Mucosa of descending colon (tissue), 3 donors: ENCODE measurements at regions not wholly inside any gene's neighbourhood (a gene's known extent, or its start where the extent isn't known, plus 50 kb on each side); places are given as distances from the start of the nearest gene placed in this dataset.
"Not testable (repeated sequence)": the region's sequence is repeated elsewhere in the genome, so short reads cannot be mapped to it uniquely, and the experiment has no call there.

Source experiments
- ATAC-seq: fragments of 200-7000 bp; cut with Tn5 transposase; one replicate; pipeline ENCODE4 v1.9.1; 2020; ENCODE audit warnings: mild to moderate bottlenecking, moderate library complexity
- DNase-seq, 3 donors: peaks; one replicate each; pipeline ENCODE4 v3.0.0-alpha.2; 2020
- H3K36me3 ChIP-seq: fragments of 200-600 bp; one replicate; pipeline ENCODE4 v1.8.0; 2021; ENCODE audit warnings: low read depth, mild to moderate bottlenecking
- H3K4me1 ChIP-seq: fragments of 200-600 bp; one replicate; pipeline ENCODE4 v1.8.0; 2021; ENCODE audit warnings: low read depth, mild to moderate bottlenecking
- H3K4me3 ChIP-seq: fragments of 200-600 bp; one replicate; pipeline ENCODE4 v1.8.0; 2021; ENCODE audit warnings: mild to moderate bottlenecking
- H3K9me3 ChIP-seq: fragments of 200-600 bp; one replicate; pipeline ENCODE4 v1.8.0; 2021; ENCODE audit warnings: mild to moderate bottlenecking
- intact Hi-C, 2 donors: fragments of 100-400 bp; cut with DNase I in 1 of 2; cut with micrococcal nuclease in 1 of 2; formaldehyde crosslinking; loops; one replicate each; pipeline versions ENCODE4 v1.11.0 to v1.11.1; 2022; cut with DNase I, micrococcal nuclease
- TF ChIP-seq, protein P1 (sequence below): fragments of 200-600 bp; IDR thresholded peaks from one replicate; pipeline ENCODE4 v1.8.0; 2022; ENCODE audit warnings: antibody characterized with exemption, mild to moderate bottlenecking
- donor health status: DM: no; HTN: no; CAD: no; lungs with moderate emphysema.
- donor health status: DM: no; HTN: no; CAD: no.
- donor health status: DM: no; HTN: yes; CAD: no.

DNA sequence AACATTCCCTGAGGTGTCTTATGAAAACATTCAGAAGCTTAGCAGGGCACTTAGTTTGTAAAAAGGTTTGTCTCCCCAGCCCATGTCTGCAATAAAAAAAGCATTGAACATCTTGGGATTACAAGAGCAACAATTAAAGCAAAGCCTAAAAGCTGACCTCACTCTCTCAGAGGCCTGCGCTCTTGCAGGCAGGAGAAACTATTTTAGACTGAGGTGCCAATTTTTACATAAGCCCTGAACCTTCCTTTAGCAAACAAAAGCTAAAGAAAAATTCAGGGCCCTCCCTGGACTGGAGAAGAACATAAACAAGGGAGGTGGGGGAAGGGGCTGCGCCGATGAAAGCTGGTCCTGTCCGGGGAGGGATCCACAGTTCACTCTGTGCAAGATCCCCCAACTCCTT lies 312.7 kb upstream of the RNF32 start:
- Histone ChIP-seq H3K9me3 (no peaks in the 10 kb centered on the region), H3K36me3 (no peaks in the 10 kb centered on the region), H3K4me3 (no peak overlapping the region), H3K4me1 (no peaks in the 10 kb centered on the region)
- TF ChIP-seq, protein P1, sequence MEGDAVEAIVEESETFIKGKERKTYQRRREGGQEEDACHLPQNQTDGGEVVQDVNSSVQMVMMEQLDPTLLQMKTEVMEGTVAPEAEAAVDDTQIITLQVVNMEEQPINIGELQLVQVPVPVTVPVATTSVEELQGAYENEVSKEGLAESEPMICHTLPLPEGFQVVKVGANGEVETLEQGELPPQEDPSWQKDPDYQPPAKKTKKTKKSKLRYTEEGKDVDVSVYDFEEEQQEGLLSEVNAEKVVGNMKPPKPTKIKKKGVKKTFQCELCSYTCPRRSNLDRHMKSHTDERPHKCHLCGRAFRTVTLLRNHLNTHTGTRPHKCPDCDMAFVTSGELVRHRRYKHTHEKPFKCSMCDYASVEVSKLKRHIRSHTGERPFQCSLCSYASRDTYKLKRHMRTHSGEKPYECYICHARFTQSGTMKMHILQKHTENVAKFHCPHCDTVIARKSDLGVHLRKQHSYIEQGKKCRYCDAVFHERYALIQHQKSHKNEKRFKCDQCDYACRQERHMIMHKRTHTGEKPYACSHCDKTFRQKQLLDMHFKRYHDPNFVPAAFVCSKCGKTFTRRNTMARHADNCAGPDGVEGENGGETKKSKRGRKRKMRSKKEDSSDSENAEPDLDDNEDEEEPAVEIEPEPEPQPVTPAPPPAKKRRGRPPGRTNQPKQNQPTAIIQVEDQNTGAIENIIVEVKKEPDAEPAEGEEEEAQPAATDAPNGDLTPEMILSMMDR: no peak
- DNase-seq (no peak), ATAC-seq (no peak)
- intact Hi-C loops: no loop called here

DNA sequence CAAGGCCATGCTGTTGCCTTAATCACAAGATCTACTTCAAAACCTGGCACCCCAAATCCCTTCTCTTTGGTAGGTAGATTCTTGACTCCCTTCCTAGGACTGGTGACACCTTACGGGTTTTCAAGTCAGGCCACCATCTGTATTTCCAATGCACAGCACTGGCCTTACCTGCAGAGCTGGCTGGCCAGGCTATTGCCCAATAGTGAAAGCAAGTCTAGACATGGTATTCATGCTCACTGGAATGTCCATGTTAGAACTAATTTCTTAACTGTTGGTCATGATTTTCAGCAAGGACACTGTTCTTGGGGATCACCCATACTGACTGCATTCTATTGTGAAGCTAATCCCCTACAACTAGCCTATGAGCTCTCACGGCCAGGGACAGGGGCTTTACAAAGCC lies 313.1 kb upstream of the RNF32 start:
- DNase-seq (no peak), ATAC-seq (no peak)
- H3K4me3 ChIP-seq: no peak overlapping the region
- no peaks in the 10 kb centered on the region for H3K4me1 ChIP-seq
- no peaks in the 10 kb centered on the region for H3K9me3 ChIP-seq
- TF ChIP-seq, protein P1: no peak
- intact Hi-C loops: no loop called here
- no peaks in the 10 kb centered on the region for H3K36me3 ChIP-seq

DNA sequence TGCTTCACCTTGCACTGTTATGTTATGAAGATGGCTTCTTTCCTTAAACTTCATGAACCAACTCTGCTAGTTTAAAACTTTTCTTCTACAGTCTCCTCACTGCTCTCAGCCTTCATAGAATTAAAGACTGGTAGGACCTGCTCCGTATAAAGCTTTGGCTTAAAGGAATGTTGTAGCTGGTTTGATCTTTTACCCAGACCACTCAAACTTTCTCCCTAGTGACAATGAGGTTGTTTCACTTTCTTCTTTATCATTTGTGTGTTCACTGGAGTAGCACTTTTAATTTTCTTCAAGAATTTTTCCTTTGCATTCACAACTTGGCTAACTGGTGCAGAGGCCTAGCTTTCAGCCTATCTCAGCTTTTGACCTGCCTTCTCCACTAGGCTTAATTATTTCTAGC lies 316.4 kb upstream of the RNF32 start:
- no peaks in the 10 kb centered on the region for H3K36me3 ChIP-seq
- DNase-seq: no peak
- TF ChIP-seq, protein P1: no peak
- no peaks in the 10 kb centered on the region for H3K4me1 ChIP-seq
- intact Hi-C loops: no loop called here
- no peaks in the 10 kb centered on the region for H3K9me3 ChIP-seq
- H3K4me3 ChIP-seq: no peak overlapping the region
- no peak for ATAC-seq

DNA sequence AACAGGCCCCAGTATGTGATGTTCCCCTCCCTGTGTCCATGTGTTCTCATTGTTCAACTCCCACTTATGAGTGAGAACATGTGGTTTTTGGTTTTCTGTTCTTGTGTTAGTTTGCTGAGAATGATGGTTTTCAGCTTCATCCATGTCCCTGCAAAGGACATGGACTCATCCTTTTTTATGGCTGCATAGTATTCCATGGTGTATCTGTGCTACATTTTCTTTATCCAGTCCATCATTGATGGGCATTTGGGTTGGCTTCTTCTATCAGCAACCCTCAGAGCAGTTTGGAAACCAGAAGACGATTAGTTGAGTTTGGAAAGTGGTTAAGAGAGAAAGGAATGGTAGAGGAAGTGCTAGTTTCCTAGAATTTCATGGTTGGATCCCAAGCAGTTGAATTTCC lies 319.1 kb upstream of the RNF32 start:
- H3K9me3 ChIP-seq, H3K4me3 ChIP-seq, DNase-seq, H3K36me3 ChIP-seq, ATAC-seq, intact Hi-C loops, H3K4me1 ChIP-seq: not testable (repeated sequence)

DNA sequence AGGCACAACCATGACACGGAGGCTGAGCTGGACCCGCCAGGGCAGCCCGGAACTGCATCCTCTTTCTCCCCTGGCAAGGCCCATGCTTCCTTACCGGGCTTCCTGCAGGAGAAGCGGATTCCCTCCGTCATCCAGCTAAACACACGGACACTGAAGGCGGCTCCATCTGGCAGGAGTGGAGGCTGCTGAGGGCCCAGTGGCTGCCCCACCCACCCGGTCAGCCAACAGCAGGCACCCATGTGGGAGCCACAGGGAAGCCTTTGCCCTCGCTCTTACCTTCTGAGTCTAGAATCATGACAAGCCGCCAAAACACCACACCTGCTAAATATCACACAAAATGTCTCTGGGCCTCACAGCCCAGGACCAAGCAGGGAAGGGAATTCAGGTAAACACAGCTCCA lies 321.6 kb upstream of the RNF32 start:
- intact Hi-C loops: no loop called here
- no peaks in the 10 kb centered on the region for H3K9me3 ChIP-seq
- H3K4me3 ChIP-seq: no peak overlapping the region
- no peak for DNase-seq
- no peaks in the 10 kb centered on the region for H3K36me3 ChIP-seq
- peak; percentile 20 for ATAC-seq
- TF ChIP-seq, protein P1: no peak
- H3K4me1 ChIP-seq: no peaks in the 10 kb centered on the region

DNA sequence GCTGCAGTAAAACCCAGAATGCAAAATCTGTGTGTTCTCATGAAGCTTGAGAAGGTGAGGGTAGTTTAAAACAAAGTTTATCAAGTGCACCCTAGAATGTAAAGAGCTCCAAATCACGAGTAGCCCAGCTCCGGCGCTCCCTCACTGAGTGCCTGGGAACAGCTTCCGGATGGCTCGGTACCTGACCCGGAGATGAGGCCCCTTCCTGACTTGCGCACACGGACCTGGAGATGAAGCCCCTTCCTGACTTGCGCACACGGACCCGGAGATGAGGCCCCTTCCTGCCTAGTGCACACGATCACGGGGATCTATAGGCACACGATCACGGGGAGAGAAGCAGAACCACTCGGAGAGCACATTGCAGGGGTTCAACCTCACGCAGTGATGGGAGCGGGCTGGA lies 322.1 kb upstream of the RNF32 start:
- Histone ChIP-seq H3K36me3 (no peaks in the 10 kb centered on the region), H3K4me1 (no peaks in the 10 kb centered on the region), H3K4me3 (no peak overlapping the region), H3K9me3 (no peaks in the 10 kb centered on the region)
- TF ChIP-seq, protein P1: no peak
- intact Hi-C loops: no loop called here
- ATAC-seq (no peak), DNase-seq (no peak)
